Epidermal melanocyte (primary cell): ENCODE measurements at regions not wholly inside any gene's neighbourhood (a gene's known extent, or its start where the extent isn't known, plus 50 kb on each side); places are given as distances from the start of the nearest gene placed in this dataset.
"Not testable (repeated sequence)": the region's sequence is repeated elsewhere in the genome, so short reads cannot be mapped to it uniquely, and the experiment has no call there.

ENCODE experiments used
- DNase-seq: peaks from one replicate; pipeline ENCODE4 v3.0.0; 2011; ENCODE audit warnings: low spot score; ENCODE audit not compliant: insufficient read length

DNA sequence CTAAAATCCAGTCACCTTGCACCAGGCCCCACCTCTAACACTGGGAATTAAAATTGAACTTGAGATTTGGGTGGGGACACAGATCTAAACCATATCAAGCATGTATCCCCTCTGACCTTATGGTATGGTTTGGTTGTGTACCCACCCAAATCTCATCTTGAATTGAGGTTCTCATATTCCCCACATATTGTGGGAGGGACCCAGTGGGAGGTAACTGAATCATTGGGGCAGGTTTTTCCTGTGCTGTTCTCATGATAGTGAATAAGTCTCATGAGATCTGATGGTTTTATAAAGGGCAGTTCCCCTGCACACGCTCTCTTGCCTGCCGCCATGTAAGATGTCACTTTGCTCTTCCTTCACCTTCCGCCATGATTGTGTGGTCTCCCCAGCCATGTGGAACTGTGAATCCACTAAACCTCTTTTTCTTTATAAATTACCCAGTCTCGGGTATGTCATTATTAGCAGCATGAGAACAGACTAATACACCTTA is 451.7 kb downstream of the PCNX1 start:
- DNase-seq: not testable (repeated sequence)

DNA sequence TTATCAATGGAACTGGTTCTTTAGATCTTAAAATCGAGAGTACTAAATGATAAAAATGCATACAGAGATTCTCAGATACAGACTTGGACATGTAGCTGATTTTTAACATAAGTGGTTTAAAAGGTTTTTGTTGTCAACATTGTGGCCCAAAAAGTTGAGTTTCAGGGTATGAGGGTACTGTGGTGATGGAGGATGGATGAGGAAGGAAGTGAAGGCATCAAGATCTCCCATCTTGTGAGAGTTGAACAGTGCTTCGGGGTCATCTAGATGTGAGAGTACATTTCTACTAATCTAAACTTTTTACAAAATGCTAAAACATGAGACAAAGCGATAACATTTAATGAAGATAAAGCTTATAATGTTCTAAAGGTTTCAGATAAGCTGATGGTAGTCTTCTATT is 452.6 kb downstream of the PCNX1 start:
- DNase-seq: no peak

DNA sequence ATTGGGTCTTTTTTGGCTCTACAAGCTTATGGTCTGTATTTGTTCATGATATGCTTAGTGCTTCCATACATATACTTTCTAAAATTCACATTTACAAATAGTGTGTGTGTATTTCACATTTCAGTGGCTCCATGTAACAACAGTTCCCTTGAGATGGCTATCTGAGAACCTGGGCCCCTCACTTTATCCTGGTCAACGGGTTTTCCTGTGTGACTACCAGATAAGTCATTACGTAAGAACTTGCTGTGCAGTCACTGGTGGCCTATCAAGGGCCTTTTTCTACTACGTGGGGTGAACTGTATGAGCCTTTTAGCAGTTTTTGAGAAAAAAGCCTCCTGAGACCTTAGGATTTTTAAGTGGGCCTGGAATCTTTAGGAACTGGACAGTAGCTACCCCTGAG is 454.1 kb downstream of the PCNX1 start:
- DNase-seq: no peak

DNA sequence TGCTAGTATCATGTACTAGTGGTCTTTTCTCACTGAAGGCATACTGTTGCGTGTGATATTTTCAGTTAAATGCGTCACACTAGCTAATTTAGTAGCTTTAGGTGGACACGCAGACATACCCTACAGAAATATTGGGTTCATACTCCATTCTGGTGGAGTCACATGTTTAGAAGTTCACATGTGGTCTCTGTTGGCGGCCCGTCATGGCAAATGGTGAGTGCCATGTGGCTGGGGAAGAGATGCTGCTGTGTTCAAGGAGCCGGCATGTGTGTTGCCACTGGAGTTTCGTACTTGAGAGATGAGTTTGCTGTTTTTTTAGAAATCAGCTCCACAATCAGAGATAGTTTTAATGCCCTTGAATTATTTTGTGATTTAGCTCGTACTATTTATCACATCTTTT is 454.6 kb downstream of the PCNX1 start:
- no peak for DNase-seq

DNA sequence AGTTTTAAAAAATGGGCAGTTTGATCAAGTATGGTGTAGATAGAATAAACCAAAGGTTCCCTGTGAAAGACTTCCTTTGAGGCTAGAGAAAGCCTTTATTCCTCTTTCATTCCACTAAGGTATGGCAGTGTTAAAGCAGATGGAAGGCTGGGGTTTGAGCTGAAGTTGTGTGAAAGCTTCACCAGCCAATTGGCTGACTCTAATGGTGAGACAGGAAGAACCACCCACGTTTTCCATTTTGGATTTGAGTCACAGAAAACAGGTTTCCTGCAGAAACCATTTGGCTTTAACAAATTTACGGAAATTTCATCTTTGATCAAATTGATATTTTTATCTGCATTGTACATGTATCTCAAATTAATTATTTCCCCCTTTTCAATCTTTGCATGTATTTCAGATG is 455.0 kb downstream of the PCNX1 start:
- no peak for DNase-seq

DNA sequence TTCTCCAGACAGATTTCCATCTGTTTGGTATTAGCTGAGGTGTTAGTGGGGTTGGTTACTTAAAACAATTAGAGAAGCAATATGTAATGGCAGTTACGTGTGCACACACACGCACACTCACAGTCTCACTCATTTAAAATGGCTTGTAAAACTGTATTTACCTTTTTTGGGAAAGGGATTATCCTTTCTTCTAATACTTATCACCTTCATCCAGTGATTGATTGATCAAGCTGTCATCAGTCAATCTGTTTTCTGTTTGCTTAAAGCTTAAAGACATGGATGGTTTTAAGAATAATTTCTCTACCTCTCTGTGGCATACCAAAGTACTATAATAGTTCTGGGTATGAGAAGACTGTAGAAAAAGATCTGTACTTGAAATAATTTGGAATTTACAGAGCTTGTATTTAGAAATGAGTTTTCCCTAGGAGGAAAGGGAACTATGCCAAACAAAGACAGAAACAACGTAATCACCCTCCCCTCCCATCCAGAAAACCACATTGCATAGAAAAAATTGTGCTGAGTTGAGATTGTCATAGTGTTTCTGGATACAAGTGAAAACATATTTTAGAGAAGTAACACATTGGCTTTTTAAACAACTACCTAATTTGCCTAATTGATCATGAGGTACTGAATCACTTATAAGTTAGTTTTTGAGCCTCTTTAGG is 455.8 kb downstream of the PCNX1 start:
- DNase-seq: no peak

DNA sequence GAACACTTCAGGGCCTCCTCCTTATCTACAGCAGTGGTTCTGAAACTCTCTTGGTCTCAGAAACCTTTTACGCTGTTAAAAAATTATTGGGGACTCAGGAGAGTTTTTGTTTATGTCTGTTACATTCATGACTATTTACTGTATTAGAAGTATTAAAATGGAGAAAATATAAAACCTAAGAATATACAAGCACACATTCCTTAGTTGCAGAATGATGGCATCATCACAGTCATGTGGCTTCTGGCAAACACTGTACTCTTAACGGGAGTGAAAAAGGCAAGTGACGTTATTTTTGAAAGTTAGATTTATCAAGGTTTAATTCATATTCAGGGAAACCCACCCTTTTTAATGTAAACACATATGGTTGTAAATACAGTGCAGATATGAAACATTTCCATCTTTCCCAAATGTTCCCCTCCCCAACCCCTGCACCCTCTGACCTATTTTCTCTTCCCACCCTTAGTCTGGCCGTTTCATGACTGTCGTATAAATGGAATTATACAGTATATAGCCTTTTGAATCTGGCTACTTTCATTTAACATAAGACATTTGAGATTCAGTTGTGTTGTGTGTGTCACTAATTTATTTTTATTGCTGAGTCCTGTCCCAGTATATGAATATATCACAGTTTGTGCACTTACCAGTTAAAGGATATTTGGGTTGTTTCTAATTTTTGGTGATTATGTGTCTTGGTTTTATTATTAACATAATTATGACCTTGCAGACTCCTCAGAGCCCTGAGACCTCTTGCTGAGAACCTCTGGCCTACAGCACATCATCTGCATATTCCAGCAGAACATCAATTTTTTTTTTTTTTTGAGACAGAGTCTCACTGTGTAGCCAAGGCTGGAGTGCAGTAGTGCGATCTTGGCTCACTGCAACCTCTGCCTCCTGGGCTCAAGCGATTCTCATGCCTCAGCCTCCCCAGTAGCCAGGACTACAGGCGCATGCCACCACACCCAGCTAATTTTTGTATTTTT is 457.0 kb downstream of the PCNX1 start:
- no peak for DNase-seq

DNA sequence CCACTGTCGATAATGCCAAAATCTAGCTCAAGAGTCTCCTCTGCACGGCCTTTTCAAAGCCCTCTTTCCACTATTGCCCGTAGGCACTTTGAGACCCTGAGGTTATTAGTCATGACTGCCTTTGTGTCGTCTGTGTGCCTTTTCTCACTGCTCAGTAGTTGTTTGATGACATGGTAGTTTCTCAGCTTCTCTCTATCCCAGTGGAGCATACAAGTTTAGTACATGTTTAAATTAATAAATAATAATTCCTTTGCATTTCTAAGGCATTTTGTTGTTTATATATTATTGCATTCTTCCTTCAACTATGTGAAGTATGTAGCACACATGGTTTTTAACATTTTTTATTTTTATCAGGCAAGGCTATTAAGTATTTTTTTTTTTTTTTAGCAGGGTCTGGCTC is 458.1 kb downstream of the PCNX1 start:
- no peak for DNase-seq

DNA sequence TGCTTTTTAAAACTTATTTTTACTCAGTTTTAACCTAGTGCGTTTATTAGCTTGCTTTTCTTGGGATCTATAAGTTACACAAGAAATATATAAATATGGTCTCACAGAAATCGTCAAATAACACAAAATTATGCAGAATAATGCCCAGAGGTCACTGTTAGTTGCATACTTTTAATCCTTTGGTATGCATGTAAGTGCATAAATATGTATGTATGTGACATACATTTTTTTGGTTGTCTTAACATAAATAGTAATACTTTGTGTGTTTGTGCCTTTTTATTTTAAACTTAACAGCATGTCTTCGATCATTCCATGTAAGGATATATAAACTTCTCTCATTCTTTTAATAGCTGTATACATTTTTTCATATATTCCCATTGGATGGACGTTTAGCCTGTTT is 459.6 kb downstream of the PCNX1 start:
- no peak for DNase-seq

DNA sequence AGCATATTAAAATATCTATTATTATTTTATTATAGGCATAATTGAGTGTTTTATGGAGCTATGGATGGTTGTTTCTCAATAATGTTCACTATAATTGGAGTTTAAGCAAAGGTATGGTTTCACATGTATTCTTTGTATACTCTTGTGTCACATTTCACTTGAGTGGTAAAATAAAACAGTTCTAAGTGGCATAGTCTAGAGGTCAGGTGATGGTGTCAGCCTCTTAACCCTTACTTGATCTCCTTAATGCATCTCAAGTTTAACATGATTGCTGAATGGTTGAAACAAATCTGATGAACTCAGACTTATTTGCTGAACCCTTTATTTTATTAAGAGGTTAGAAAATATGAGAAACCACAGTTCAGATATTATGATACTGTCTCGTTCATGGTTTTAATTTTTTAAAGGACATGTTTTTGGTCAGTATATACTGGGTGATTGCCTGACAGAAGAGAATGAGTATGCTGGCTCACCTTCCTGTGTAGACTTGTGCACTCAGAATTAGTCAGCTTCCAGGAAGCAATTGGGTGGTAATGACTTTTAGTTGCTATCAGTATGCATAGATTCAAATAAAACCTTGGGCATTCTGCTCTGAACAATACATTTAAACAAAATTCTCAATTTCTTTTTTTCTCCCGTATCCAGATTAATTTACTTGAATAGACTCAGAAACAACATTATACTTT is 464.6 kb downstream of the PCNX1 start:
- DNase-seq: no peak

DNA sequence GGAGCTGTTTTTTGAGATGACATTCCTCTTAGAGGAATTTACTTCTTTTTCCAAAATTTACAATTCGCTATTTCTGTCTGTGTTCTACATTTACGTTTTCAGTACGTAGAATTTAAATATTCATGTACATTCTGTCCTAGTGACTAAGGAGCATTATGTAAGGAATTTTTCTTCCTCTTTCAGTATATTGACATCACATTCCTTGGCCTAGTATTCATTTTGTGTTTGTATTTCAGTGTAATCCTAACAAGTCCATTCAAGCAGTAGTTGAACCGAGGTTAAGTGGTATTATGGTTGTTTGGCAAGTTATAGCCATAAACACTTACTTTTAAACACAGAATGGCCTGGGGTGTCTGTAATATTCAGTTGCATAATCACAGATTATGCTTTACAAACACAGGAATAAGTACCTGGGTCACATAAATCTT is 465.2 kb downstream of the PCNX1 start:
- peak; percentile 25 for DNase-seq

DNA sequence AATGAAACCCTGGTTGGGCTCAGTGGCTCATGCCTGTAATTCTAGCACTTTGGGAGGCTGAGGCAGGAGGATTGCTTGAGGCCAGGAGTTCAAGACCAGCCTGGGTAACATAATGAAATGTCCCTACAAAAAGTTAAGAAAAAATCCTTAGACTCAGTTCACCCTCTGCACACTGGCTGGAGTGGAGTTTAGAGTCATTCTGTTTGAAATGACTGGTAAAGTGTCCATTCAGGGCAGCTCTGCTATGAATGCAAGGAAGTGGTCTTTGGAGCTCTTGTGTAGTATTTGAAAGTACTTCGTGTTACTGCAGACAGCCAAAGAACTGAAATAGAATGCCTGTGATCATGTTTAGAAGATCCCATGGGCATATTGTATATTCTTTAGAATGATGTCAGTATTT is 466.5 kb downstream of the PCNX1 start:
- no peak for DNase-seq

DNA sequence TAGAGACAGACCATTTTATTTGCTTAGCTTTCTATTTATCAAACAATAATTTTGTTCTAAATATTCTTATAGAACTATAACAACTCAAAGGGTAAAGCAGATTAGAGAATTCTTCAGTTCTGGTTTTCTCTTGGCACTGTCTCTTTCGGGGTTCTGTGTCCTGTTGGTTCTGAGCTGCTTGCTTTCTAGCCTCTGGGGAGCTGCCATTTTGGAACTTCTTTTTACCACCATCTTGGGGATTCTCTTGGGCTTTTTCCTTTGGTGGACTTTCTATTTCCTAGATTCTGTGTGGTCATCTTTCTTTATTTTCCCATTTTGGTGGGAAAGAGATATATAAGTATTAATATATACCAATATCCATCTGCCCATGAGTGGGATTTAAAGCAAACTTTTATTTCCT is 467.7 kb downstream of the PCNX1 start:
- no peak for DNase-seq

DNA sequence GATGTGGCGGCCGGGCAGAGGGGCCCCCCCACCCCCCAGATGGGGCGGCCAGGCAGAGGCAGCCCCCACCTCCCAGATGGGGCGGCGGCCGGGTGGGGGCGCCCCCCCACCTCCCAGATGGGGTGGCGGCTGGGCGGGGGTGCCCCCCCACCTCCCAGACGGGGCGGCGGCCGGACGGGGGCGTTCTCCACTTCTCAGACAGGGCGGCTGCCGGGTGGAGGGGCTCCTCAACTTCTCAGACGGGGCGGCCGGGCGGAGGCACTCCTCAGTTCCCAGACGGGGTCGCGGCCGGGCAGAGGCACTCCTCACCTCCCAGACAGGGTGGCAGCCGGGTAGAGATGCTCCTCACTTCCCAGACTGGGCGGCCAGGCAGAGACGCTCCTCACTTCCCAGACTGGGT is 469.8 kb downstream of the PCNX1 start:
- DNase-seq: no peak

DNA sequence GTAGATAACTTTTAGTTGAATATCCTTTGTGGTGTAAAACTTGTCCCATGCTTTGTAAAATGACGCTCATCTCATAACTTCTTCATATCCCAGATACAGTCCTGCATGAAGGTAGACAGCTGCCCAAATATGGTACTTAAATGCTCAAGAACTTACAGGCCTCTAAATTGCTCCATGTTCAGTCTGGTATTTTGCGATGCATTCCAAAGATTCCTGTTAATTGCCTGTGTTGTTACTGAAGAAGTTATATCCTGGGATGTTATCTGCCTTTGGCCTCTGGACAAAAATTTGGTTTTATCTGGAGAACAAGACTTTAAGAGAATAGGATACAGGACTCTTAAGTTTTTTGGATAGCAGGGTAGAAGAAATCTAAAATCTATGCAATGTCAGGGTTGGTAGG is 473.0 kb downstream of the PCNX1 start:
- no peak for DNase-seq

DNA sequence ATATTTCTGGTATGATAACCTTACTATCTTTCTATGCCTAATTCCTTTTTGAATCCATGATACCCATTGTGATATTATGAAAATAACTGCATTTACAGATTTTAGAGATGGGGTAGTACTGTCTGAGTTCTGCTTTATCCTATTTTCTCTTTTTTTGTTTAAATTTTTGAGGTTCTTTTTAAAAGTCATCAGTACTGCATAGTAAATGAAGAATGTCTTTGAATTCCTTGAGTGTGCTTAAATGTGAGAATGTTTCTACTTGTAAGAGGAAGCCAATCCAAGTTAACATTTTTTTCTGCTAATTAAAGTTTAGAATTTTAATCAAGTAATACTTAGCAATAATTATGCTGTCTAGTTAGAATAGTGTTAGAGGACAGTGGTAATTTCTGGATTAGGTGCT is 474.6 kb downstream of the PCNX1 start:
- no peak for DNase-seq

DNA sequence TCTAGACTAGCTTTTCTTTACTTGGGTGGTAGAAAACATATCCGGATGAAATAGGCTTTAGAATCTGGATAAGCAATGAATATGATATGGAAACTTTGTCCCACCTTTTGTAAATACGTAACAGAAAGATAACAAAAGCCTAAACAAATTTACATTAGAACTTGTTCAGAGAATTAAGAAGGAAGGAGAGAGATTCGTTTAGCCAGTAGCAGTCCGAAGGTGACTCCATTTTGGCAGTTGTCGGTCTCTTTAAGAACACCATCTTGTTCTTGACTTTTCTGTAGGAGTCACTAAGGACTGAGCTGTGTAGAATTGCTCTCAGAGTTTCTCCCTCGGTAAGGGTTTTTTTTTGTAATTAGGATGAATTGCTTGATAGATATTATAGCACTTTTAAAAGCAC is 475.1 kb downstream of the PCNX1 start:
- DNase-seq: no peak

DNA sequence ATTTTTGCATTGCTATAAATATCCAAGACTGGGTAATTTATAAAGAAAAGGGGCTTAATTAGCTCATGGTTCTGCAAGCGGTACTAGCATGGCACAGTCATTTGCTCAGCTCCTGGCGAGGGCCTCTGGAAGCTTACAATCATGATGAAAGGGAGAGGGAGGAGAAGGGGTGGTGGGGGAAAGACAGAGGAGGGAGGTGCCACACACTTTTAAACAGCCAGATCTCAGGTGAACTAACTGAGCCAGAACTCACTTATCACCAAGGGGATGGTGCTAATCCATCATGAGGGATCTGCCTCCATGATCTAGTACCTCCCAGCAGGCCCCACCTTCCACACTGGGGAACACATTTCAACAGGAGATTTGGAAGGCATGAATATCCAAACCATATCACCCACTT is 476.3 kb downstream of the PCNX1 start:
- no peak for DNase-seq

DNA sequence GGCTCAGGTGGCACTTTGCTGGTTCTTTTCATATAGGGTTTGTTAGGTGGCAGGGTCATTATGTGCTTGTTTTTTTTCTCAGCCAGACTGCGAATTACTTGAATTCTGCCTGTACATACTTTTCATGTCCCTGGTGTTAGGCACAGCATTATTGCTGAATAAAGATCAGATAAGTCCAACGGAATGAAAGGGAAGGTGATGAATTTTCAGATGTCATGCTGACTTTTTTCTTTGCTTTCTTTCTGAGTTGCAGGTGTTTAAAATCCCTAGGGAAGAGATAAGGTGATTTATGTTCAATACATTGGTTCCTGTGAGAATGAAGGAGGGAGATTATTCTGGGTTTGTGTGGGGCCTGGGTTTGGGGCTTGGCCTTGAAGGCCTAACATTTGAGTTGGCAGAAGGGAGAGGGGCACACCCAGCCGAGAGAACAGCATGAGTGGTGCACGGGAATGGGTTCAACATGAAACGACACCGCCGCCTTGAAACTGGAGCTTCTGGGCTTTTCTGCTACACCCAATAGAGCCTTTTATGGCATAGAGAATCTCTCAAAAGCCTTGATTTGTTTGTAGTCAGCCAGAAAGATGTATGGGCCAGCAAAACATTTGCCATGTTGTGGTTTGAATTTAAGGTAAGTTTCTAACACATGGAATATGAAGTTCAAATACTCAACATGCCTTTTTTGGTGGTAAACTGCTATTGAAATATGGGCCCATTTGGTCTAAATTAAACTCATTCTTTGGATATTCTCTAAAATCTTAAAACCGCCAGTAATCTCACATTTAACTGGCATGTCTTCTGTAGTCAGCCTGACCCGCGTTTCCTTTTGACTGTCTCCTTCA is 477.0 kb downstream of the PCNX1 start:
- DNase-seq: no peak

DNA sequence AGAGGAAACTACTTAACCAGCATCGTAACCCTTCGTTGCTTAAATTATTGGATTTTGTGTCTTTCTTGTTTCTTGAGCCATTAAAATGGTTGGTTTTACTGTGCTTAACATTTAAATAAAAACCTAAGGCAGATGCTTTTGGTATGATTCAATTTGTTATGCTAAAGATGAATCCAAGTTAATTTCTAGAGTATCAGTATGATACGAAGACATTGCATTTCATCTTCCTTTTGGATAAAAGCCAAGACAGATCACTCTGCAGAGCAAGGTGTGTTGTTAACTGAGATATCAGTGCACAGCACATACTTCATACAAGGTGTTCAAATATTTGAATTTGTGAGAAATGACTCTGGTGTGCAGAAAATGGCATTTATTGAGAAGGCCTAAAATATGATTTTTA is 480.5 kb downstream of the PCNX1 start:
- no peak for DNase-seq

DNA sequence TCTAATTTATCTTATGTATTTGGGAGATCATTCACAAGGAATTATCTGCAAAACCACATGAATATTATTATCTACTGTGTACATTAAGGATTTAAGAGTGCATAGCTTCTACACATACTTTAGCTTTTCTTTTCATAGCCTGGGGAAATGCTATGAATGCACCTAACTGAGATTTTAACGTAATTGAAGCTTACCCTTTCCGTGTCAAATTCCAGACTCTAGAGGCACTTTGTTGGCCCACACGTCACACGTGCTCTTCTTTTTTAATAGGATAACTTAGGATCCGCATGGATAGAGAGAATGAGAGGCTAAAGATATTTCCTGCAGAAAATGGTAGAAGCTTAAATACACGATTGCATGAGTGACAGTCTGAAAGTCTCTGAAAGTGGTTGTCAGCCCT is 481.1 kb downstream of the PCNX1 start:
- DNase-seq: no peak
